ENCODE measurements at regions not wholly inside any gene's neighbourhood (a gene's known extent, or its start where the extent isn't known, plus 50 kb on each side); places are given as distances from the start of the nearest gene placed in this dataset.

GRCh38 chr22:27024982-27025381, 367.6 kb downstream of the MIAT start:
- no peak for TF ChIP-seq EP300 (IDR thresholded peaks at IDR 0.05)
- no peak for TF ChIP-seq POLR2A (IDR thresholded peaks at IDR 0.05)
- TF ChIP-seq, protein P1, sequence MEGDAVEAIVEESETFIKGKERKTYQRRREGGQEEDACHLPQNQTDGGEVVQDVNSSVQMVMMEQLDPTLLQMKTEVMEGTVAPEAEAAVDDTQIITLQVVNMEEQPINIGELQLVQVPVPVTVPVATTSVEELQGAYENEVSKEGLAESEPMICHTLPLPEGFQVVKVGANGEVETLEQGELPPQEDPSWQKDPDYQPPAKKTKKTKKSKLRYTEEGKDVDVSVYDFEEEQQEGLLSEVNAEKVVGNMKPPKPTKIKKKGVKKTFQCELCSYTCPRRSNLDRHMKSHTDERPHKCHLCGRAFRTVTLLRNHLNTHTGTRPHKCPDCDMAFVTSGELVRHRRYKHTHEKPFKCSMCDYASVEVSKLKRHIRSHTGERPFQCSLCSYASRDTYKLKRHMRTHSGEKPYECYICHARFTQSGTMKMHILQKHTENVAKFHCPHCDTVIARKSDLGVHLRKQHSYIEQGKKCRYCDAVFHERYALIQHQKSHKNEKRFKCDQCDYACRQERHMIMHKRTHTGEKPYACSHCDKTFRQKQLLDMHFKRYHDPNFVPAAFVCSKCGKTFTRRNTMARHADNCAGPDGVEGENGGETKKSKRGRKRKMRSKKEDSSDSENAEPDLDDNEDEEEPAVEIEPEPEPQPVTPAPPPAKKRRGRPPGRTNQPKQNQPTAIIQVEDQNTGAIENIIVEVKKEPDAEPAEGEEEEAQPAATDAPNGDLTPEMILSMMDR (IDR thresholded peaks at IDR 0.05), result no peak
- TF ChIP-seq POLR2AphosphoS5 (IDR thresholded peaks at IDR 0.05), result no peak

Data from stomach (tissue), 4 donors.